Neural progenitor cell (in vitro differentiated cells): ENCODE measurements at regions not wholly inside any gene's neighbourhood (a gene's known extent, or its start where the extent isn't known, plus 50 kb on each side); places are given as distances from the start of the nearest gene placed in this dataset.
"Not testable (repeated sequence)": the region's sequence is repeated elsewhere in the genome, so short reads cannot be mapped to it uniquely, and the experiment has no call there.

Experiments
- CTCF ChIP-seq: fragments of 200-600 bp; sonication (generic); IDR thresholded peaks from 2 replicates; pipeline ENCODE4 v1.5.1; 2017; ENCODE audit warnings: antibody characterized with exemption, mild to moderate bottlenecking
- EZH2 ChIP-seq: fragments of 200-600 bp; sonication (generic); IDR thresholded peaks from 2 replicates; pipeline ENCODE4 v1.6.1; 2017; ENCODE audit warnings: antibody characterized with exemption, mild to moderate bottlenecking, moderate library complexity
- EZH2phosphoT487 ChIP-seq: fragments of 200-600 bp; sonication (generic); IDR thresholded peaks from 2 replicates; pipeline ENCODE4 v1.6.1; 2017; ENCODE audit warnings: antibody characterized with exemption

GRCh38 chr3:22416838-22417446 is 665.9 kb upstream of the ZNF385D start:
- TF ChIP-seq CTCF, EZH2phosphoT487, EZH2: not testable (repeated sequence)
